NCI-H146 (cell line): ENCODE measurements at regions not wholly inside any gene's neighbourhood (a gene's known extent, or its start where the extent isn't known, plus 50 kb on each side); places are given as distances from the start of the nearest gene placed in this dataset.
"Not testable (repeated sequence)": the region's sequence is repeated elsewhere in the genome, so short reads cannot be mapped to it uniquely, and the experiment has no call there.

Source experiments
- DNase-seq: peaks from one replicate; lab custom pipeline; 2025; lab: John Stamatoyannopoulos, UW

- DNase-seq = no peak
Observed at GRCh38 chr4:101670370-101670769, 120.2 kb upstream of the BANK1 start.

DNA sequence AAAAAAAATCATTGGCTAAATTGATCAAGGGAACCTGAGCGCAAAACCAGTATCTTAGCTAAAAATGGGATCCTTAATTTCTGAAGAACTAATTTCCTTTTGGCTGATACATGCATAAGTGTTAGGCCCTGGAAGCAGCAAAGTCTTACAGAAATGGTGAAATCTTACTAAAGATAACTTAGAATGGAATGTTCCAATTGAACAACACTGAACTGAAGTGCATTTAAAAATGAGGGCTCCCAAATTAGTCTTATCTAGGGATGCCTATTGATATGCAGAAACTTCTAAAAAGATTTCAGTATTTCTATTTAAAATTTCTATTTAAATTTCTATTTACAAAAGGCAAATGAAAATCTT lies 120.7 kb upstream of the BANK1 start:
- no peak for DNase-seq

GRCh38 chr4:101669138-101669831 lies 121.2 kb upstream of the BANK1 start:
- DNase-seq = no peak

GRCh38 chr4:101667348-101667747 lies 123.2 kb upstream of the BANK1 start:
- no peak for DNase-seq

DNA sequence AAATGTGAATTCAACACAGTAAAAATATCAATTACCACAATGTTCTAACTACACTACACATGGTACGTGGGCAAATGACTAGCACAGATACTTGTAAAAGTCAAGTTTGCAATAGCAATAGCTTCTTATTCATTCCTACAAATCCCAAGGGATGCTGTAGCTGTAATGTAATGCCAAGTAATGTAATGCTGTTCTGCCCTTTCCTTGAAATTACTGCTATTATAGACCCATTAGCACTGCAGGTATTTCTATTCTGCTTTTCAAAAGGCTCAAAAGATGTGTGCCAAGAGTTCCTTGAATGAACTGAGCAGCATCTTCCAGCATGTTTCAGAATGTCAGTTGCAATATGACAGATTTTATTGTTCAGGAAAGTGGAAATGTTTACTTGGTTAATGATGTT lies 129.9 kb upstream of the BANK1 start:
- no peak for DNase-seq

GRCh38 chr4:101655857-101656256 lies 134.7 kb upstream of the BANK1 start:
- DNase-seq = no peak

- no peak for DNase-seq
Observed at GRCh38 chr4:101655005-101655404, 135.5 kb upstream of the BANK1 start.

DNA sequence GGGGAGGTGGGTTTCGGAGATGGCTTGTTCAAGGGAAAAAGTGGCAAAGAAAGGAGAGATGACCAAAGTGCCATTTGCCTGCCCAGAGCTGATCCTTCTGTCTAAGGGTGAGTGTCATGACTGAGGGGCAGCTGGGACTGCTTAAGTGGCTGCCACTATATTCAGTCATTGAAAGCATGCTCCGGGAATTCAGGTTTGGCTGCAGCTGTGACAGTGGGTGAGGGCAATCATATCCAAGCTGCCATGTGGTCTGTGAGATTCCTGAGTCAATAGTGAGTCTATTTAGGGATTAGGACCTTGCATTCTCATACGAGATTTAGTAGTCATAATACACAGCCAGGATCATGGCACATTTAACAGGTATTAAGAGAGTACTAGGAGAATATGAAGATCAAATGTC lies 138.8 kb upstream of the BANK1 start:
- no peak for DNase-seq

DNA sequence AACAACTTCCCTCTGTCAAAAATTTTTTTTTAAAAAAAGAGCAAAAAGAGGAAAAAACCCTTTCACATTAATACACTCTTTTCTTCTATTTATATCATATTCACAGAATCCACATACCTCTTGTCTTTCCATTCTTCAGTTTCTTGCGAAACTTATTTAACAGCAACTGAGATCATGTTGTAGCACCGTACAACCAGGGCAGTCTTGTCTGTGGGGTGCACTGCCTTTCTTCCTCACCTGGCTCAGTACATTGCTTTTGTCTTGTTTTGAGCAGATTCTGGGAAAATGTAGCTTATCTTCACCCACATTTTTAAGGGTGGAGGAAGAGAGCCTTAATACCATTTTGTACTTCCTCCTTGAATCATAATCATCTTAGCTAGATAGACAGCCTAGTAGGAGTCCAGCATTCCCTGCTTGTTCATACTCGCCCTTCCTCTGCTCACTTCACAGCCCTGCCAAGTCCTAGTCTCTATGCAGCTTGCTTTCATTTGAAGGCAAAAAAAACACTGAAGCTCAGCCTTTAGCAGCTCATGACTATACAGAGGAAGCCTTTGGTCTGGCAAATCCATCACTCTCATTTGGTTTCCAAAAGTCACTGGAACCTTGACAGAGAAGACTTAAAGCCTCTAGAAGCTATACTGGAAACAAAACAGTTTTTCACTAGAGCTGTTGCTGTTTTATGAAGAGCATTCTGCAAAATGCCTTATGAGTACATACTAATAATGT lies 140.6 kb upstream of the BANK1 start:
- no peak for DNase-seq

DNA sequence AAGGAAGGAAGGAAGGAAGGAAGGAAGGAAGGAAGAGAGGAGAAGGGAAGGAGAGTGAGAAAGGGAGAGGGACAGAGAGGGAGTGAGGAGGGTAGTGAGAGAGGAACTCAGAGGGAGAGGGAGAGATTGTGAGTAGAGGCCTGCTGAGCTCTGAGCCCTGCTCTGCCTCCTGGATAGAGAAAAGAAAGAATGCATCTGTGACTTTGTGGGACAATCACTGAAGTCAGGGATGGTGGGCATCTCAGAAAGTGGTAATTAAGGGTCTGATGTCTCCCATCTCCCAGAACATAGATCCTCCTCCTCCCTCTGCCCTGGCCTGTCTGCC lies 142.9 kb upstream of the BANK1 start:
- no peak for DNase-seq

DNA sequence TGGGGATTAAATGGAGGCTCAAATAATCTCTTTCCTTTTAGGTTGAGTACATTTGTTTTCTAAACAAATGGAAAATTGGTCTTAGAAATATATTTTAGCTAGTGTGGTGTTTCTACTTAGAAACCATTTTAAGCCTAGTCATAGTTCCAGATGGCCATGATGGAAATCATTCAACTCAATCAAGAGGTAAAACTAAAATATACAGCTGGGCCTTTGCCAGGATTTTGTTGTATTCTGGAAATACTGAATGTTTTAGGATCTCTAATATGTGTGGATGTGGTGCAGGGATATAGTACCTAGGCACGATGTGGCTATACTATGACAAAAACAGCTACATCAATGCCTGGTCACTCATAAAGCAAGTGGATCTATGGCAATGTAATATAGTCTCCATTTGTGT lies 146.0 kb upstream of the BANK1 start:
- no peak for DNase-seq

DNA sequence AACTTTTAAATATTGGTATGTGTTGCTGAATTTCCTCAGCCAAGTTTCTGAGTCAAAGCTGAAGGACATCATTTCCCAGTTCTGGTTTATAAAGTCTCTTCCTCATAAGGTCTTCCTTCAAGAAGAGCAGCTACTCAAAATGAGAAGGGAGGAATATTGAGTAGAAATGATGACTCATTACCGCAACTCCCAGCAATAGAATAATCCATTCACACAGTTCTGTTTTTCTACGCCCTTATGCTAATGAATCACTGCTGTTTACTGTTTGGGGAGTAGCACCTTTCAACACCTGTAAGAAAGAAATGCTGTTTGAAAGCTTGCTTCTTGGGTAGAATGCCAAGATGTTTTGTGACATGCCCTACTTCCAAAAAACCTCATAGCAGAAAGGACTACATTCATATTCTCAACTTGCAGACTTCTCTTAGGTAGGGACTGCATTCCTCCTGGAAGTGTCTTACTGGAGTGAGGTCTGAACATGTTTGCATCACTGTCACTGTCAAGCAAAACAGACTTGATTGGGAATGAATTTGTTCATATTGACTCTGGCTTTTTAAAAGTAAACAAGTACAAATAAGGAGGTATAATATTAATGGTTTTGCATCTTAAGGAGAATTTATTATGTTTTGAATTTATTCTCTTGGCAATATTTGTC lies 147.2 kb upstream of the BANK1 start:
- DNase-seq = no peak

GRCh38 chr4:101632766-101633165 lies 157.8 kb upstream of the BANK1 start:
- not testable (repeated sequence) for DNase-seq

DNA sequence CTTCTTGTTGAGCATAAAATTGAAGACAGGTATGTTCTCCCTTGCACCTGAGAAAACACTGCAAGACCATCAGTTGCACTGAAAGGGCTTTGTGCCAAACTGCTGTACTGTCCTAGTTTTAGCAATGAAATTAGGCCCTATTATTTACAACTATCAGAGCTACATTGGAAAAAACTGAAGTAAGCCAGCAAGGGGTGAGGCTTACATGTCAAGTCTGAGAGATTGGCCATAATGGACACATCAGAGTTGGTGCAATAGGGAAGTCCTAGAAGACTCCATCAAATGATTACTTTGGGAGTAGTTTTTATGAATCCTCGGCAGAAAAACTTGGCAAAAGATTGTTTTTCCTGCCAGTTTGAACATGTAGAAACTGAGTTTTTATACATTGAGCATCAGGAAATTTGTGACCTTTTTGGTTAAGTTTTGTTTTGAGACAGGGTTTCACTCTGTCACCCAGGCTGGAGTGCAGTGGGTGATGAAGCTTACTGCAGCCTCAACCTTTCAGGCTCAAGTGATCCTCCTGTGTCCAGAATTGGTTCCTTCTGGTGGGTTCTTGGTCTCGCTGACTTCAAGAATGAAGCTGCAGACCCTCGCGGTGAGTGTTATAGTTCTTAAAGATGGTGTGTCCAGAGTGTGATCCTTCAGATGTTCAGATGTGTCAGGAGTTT lies 160.1 kb upstream of the BANK1 start:
- no peak for DNase-seq

DNA sequence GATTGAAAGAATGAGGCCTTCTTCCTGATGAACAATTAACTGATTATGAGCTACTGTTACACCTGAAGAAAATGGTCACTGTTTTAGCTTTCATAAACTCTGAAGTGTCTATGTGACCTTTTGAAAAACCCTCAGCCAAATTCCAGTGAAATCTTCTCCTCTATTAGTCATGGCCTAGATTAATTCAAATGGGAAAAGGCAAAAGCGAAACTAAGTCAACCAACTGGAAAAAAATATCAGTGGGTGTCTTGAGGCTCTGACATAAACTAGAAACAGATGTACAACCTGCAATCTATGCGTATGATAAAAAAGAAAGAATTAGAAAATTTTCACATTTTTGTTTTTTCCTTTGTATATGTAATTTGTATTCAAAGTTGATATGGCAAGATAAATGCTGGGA lies 169.4 kb upstream of the BANK1 start:
- DNase-seq = no peak

GRCh38 chr4:101615652-101616051 lies 174.9 kb upstream of the BANK1 start:
- DNase-seq = no peak

DNA sequence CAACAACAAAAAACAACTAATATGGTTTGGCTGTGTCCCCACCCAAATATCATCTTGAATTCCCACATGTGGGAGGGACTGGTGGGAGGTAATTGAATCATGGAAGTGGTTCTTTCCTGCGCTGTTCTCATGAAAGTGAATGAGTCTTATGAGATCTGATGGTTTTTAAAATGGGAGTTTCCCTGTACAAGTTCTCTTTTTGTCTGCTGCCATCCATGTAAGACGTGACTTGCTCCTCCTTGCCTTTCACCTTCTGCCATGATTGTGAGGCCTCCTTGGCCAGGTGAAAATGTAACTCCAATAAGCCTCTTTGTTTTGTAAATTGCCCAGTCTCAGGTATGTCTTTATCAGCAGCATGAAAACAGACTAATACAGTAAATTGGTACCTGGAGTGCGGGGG lies 183.5 kb upstream of the BANK1 start:
- not testable (repeated sequence) for DNase-seq

GRCh38 chr4:101604976-101605375 lies 185.6 kb upstream of the BANK1 start:
- no peak for DNase-seq

DNA sequence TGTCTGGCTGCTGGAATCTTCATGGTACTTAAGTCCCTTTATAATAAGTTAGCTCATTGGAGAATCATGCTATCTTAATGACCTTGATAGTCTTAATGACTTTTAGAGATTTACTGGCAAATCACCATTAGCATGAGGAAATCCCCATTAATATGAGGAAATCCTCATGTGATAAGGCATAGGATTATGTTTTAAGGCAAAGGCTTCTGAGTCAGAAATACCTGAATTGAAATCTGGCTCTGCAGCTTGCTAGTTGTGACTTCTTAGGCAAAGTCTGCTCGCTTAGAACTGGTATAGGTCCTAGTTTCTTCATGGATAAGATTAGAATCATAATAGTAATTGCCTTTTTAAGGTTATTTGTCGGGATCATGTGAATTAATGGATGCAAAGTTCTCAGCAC lies 190.2 kb upstream of the BANK1 start:
- no peak for DNase-seq

GRCh38 chr4:101599620-101600019 lies 190.9 kb upstream of the BANK1 start:
- no peak for DNase-seq

GRCh38 chr4:101596781-101597552 lies 193.6 kb upstream of the BANK1 start:
- no peak for DNase-seq

DNA sequence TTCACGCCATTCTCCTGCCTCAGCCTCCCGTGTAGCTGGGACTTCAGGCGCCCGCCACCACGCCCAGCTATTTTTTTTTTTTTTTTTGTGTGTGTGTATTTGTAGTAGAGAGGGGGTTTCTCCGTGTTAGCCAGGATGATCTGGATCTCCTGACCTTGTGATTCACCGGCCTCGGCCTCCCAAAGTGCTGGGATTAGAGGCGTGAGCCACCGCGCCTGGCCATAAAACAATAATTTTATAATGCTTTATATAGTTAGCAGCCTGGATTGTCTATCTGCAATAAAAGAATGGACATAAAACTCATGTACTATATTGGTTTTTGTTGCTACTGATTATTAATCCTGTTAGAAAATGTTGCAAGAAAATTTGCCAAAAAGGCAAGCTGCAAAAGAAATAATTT lies 195.9 kb upstream of the BANK1 start:
- DNase-seq = no peak
